Activated CD4-positive, alpha-beta T cell treated with anti-CD3 and anti-CD28 coated beads, Interleukin-2, amount 50 U/mL, for 16 hours (primary cell): ENCODE measurements at regions not wholly inside any gene's neighbourhood (a gene's known extent, or its start where the extent isn't known, plus 50 kb on each side); places are given as distances from the start of the nearest gene placed in this dataset.

ENCODE experiments used
- DNase-seq: peaks from one replicate; pipeline ENCODE4 v3.0.0-alpha.2; 2020

- DNase-seq, result no peak
Measured at GRCh38 chrX:110408949-110409588, 50.4 kb downstream of the RTL9 start.

GRCh38 chrX:110409925-110410324, 51.3 kb downstream of the RTL9 start:
- peak; percentile 23 for DNase-seq

- DNase-seq, result no peak
Measured at GRCh38 chrX:110410603-110411002, 52.0 kb downstream of the RTL9 start.

GRCh38 chrX:110412971-110413726, 54.5 kb downstream of the RTL9 start:
- DNase-seq, result peak; percentile 73

GRCh38 chrX:110413727-110414124, 55.1 kb downstream of the RTL9 start:
- no peak for DNase-seq

GRCh38 chrX:110414273-110414672, 55.6 kb downstream of the RTL9 start:
- no peak for DNase-seq

- DNase-seq, result no peak
Measured at GRCh38 chrX:110414679-110415439, 56.2 kb downstream of the RTL9 start.

GRCh38 chrX:110415440-110416170, 57.0 kb downstream of the RTL9 start:
- no peak for DNase-seq

GRCh38 chrX:110417128-110417527, 58.5 kb downstream of the RTL9 start:
- no peak for DNase-seq

GRCh38 chrX:110418316-110419235, 59.9 kb downstream of the RTL9 start:
- DNase-seq, result no peak

GRCh38 chrX:110419512-110419911, 60.9 kb downstream of the RTL9 start:
- no peak for DNase-seq

- peak; percentile 2 for DNase-seq
Measured at GRCh38 chrX:110420771-110421499, 62.3 kb downstream of the RTL9 start.

GRCh38 chrX:110421500-110422455, 63.1 kb downstream of the RTL9 start:
- DNase-seq, result no peak

GRCh38 chrX:110425222-110426154, 66.8 kb downstream of the RTL9 start:
- DNase-seq, result no peak

GRCh38 chrX:110426155-110426504, 67.5 kb downstream of the RTL9 start:
- DNase-seq, result no peak

- no peak for DNase-seq
Measured at GRCh38 chrX:110427076-110427475, 68.4 kb downstream of the RTL9 start.

- no peak for DNase-seq
Measured at GRCh38 chrX:110428144-110428543, 69.5 kb downstream of the RTL9 start.

GRCh38 chrX:110430293-110431076, 71.8 kb downstream of the RTL9 start:
- DNase-seq, result peak; percentile 2
